ENCODE measurements at regions not wholly inside any gene's neighbourhood (a gene's known extent, or its start where the extent isn't known, plus 50 kb on each side); places are given as distances from the start of the nearest gene placed in this dataset.
A peak's percentile ranks its signal among the peaks of the same experiment; 100 is the strongest.

DNA sequence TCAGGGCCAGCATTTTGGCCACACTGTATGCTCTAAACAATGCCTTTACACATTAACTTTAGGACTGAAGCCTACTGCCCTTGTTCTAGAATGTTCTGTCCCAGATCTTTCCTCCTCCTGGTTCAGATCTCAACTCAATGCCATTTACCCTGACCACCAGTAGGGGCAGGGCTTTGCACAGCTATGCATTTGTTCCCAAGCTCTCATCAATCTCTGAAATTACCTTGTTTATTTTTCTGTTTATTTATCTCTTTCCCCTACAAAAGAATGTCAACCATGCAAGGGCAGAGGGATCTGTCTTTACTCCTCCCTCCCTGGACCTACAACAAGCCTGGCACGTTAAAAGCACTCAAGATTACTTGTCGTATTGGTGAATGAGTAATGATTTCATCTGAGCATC, 612.9 kb downstream of the BNC2 start:
- H3K36me3 ChIP-seq (ENCODE audit: control insufficient read depth in 1 of 2, insufficient read depth in 2 of 2, low read length in 2 of 2) = no peaks in the 10 kb centered on the region
- no peaks in the 10 kb centered on the region for H3K9me3 ChIP-seq (ENCODE audit: control insufficient read depth in 1 of 2, insufficient read depth in 1 of 2, low read depth in 1 of 2, low read length in 2 of 2)
- intact Hi-C loops (cut with micrococcal nuclease) = no loop called here
- H3K79me2 ChIP-seq (ENCODE audit: insufficient read depth, low read length) = no peaks in the 10 kb centered on the region
- H3K9ac ChIP-seq (ENCODE audit: low read length) = no peak overlapping the region
- no peaks in the 10 kb centered on the region for H3K27me3 ChIP-seq (ENCODE audit: insufficient read depth, low read length)
- ChIA-PET RAD21 (ENCODE audit: low non-redundant PET in 1 of 2, low total read pairs in 2 of 2, uncharacterized antibody in 2 of 2, unreplicated experiment in 2 of 2) (no interaction called here), POLR2A (no interaction called here), CTCF (no interaction called here)
- no peak overlapping the region for H3K4me3 ChIP-seq (replicated peaks in 1 of 2; ENCODE audit: low read depth in 1 of 2, low read length in 2 of 2)
- H4K20me1 ChIP-seq (ENCODE audit: insufficient read depth) = no peaks in the 10 kb centered on the region
- no peak; the same call in 1 of the 2 replicates for ATAC-seq
- H3K27ac ChIP-seq (ENCODE audit: low read depth, low read length) = no peak overlapping the region
- H3K4me2 ChIP-seq (ENCODE audit: low read length) = no peak overlapping the region
- DNase-seq (ENCODE audit: low read depth, low spot score) = no peak
- no TSS peak for BruUV-seq (replicated peaks)
- H3K9me2 ChIP-seq (ENCODE audit: insufficient read depth) = no peaks in the 10 kb centered on the region
- no peak overlapping the region for H2AFZ ChIP-seq (ENCODE audit: low read depth, low read length, poor library complexity, severe bottlenecking)
- TF ChIP-seq, protein P1, sequence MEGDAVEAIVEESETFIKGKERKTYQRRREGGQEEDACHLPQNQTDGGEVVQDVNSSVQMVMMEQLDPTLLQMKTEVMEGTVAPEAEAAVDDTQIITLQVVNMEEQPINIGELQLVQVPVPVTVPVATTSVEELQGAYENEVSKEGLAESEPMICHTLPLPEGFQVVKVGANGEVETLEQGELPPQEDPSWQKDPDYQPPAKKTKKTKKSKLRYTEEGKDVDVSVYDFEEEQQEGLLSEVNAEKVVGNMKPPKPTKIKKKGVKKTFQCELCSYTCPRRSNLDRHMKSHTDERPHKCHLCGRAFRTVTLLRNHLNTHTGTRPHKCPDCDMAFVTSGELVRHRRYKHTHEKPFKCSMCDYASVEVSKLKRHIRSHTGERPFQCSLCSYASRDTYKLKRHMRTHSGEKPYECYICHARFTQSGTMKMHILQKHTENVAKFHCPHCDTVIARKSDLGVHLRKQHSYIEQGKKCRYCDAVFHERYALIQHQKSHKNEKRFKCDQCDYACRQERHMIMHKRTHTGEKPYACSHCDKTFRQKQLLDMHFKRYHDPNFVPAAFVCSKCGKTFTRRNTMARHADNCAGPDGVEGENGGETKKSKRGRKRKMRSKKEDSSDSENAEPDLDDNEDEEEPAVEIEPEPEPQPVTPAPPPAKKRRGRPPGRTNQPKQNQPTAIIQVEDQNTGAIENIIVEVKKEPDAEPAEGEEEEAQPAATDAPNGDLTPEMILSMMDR (IDR thresholded peaks at IDR 0.05 in 2 of 3, conservative IDR thresholded peaks at IDR 0.05 in 1 of 3; ENCODE audit: borderline replicate concordance in 1 of 3, insufficient read depth in 1 of 3, low read depth in 2 of 3, low read length in 2 of 3) = peak in 2 of 3 experiments; percentile 44 to 53; a peak in 4 of 6 replicates
- no peak for TF ChIP-seq CBX3 (IDR thresholded peaks at IDR 0.05; ENCODE audit: low read depth)
- no peak for TF ChIP-seq ZBTB33 (IDR thresholded peaks at IDR 0.05; ENCODE audit: extremely low read depth, insufficient replicate concordance, low read length)
- no peak for TF ChIP-seq FOSL1 (IDR thresholded peaks at IDR 0.05; ENCODE audit: low read depth)
- no peak for TF ChIP-seq SIN3A (IDR thresholded peaks at IDR 0.05; ENCODE audit: low read depth)
- no peak for TF ChIP-seq JUND (IDR thresholded peaks at IDR 0.05)
- TF ChIP-seq RAD21 (IDR thresholded peaks at IDR 0.05; ENCODE audit: low read depth) = peak; percentile 27; the same call in 1 of the 2 replicates
- no peaks in the 10 kb centered on the region for H3K4me1 ChIP-seq (ENCODE audit: control insufficient read depth in 1 of 2, insufficient read depth in 2 of 2, low read length in 2 of 2)
